ENCODE measurements at regions not wholly inside any gene's neighbourhood (a gene's known extent, or its start where the extent isn't known, plus 50 kb on each side); places are given as distances from the start of the nearest gene placed in this dataset.
A peak's percentile ranks its signal among the peaks of the same experiment; 100 is the strongest.

- Histone ChIP-seq H3K4me3 (ENCODE audit: low read length) (no peak overlapping the region), H3K27me3 (replicated peaks; ENCODE audit: insufficient read depth, low read length) (no peaks in the 10 kb centered on the region), H3K9me3 (replicated peaks; ENCODE audit: insufficient read depth, low read length) (no peaks in the 10 kb centered on the region), H4K20me1 (ENCODE audit: insufficient read depth, low read length) (no peaks in the 10 kb centered on the region), H3K36me3 (replicated peaks; ENCODE audit: insufficient read depth, low read length) (no peaks in the 10 kb centered on the region), H3K9me2 (replicated peaks; ENCODE audit: insufficient read depth, low read length) (no peaks in the 10 kb centered on the region), H3K9ac (ENCODE audit: low read length) (no peak overlapping the region), H3F3A (ENCODE audit: insufficient read depth, low read length) (0 out of 2 replicates have a peak, but pooled peaks cover 8% of the 10 kb centered on the region), H2AFZ (ENCODE audit: low read length) (no peak overlapping the region), H3K4me1 (ENCODE audit: low read length) (peaks cover 5% of the 10 kb centered on the region; the same call in 1 of the 2 replicates), H3K27ac (ENCODE audit: low read length) (no peak overlapping the region), H3K4me2 (ENCODE audit: low read depth, low read length) (no peak overlapping the region), H3K79me2 (ENCODE audit: low read length) (no peaks in the 10 kb centered on the region)
- no peak for TF ChIP-seq EZH2phosphoT487 (IDR thresholded peaks at IDR 0.05; ENCODE audit: low read length)
- TF ChIP-seq EZH2 (optimal IDR thresholded peaks at IDR 0.05; ENCODE audit: low read depth, low read length) = no peak
- TF ChIP-seq CTCF (IDR thresholded peaks at IDR 0.05; ENCODE audit: low read length) = no peak
- DNase-seq = no peak
Measured at GRCh38 chr2:167484875-167485274, 596.6 kb downstream of the XIRP2 start.

GRCh38 chr2:167480986-167481309 lies 592.7 kb downstream of the XIRP2 start:
- Histone ChIP-seq H3K4me1 (ENCODE audit: low read length) (peaks cover 5% of the 10 kb centered on the region; the same call in 1 of the 2 replicates), H3F3A (ENCODE audit: insufficient read depth, low read length) (0 out of 2 replicates have a peak, but pooled peaks cover 8% of the 10 kb centered on the region), H3K27ac (ENCODE audit: low read length) (peak overlapping the region; percentile 42; the same call in 1 of the 2 replicates), H3K9me2 (replicated peaks; ENCODE audit: insufficient read depth, low read length) (no peaks in the 10 kb centered on the region), H2AFZ (ENCODE audit: low read length) (peak overlapping the region; percentile 76), H3K9ac (ENCODE audit: low read length) (no peak overlapping the region), H3K36me3 (replicated peaks; ENCODE audit: insufficient read depth, low read length) (no peaks in the 10 kb centered on the region), H3K4me3 (ENCODE audit: low read length) (peak overlapping the region; percentile 32; the same call in 1 of the 2 replicates), H3K79me2 (ENCODE audit: low read length) (no peaks in the 10 kb centered on the region), H3K27me3 (replicated peaks; ENCODE audit: insufficient read depth, low read length) (no peaks in the 10 kb centered on the region), H3K4me2 (ENCODE audit: low read depth, low read length) (peak overlapping the region; percentile 56), H4K20me1 (ENCODE audit: insufficient read depth, low read length) (no peaks in the 10 kb centered on the region), H3K9me3 (replicated peaks; ENCODE audit: insufficient read depth, low read length) (no peaks in the 10 kb centered on the region)
- DNase-seq = no peak
- TF ChIP-seq CTCF (IDR thresholded peaks at IDR 0.05; ENCODE audit: low read length) (no peak), EZH2phosphoT487 (IDR thresholded peaks at IDR 0.05; ENCODE audit: low read length) (no peak), EZH2 (optimal IDR thresholded peaks at IDR 0.05; ENCODE audit: low read depth, low read length) (no peak)

- Histone ChIP-seq H3K4me1 (ENCODE audit: low read length) (peaks cover 5% of the 10 kb centered on the region; the same call in 1 of the 2 replicates), H3K9me2 (replicated peaks; ENCODE audit: insufficient read depth, low read length) (no peaks in the 10 kb centered on the region), H4K20me1 (ENCODE audit: insufficient read depth, low read length) (no peaks in the 10 kb centered on the region), H3F3A (ENCODE audit: insufficient read depth, low read length) (0 out of 2 replicates have a peak, but pooled peaks cover 8% of the 10 kb centered on the region), H3K9ac (ENCODE audit: low read length) (peak overlapping the region; percentile 7; the same call in 1 of the 2 replicates), H3K9me3 (replicated peaks; ENCODE audit: insufficient read depth, low read length) (no peaks in the 10 kb centered on the region), H3K27me3 (replicated peaks; ENCODE audit: insufficient read depth, low read length) (no peaks in the 10 kb centered on the region), H3K4me3 (ENCODE audit: low read length) (peak overlapping the region; percentile 32; the same call in 1 of the 2 replicates), H3K27ac (ENCODE audit: low read length) (peak overlapping the region; percentile 42; the same call in 1 of the 2 replicates), H3K36me3 (replicated peaks; ENCODE audit: insufficient read depth, low read length) (no peaks in the 10 kb centered on the region), H2AFZ (ENCODE audit: low read length) (peak overlapping the region; percentile 76), H3K79me2 (ENCODE audit: low read length) (no peaks in the 10 kb centered on the region), H3K4me2 (ENCODE audit: low read depth, low read length) (peak overlapping the region; percentile 56)
- peak; percentile 43 for DNase-seq
- TF ChIP-seq EZH2 (optimal IDR thresholded peaks at IDR 0.05; ENCODE audit: low read depth, low read length) = no peak
- no peak for TF ChIP-seq EZH2phosphoT487 (IDR thresholded peaks at IDR 0.05; ENCODE audit: low read length)
- no peak for TF ChIP-seq CTCF (IDR thresholded peaks at IDR 0.05; ENCODE audit: low read length)
Measured at GRCh38 chr2:167480232-167480985, 592.1 kb downstream of the XIRP2 start.

Measured in MM.1S (cell line).